Brain pericyte (primary cell): ENCODE measurements at regions not wholly inside any gene's neighbourhood (a gene's known extent, or its start where the extent isn't known, plus 50 kb on each side); places are given as distances from the start of the nearest gene placed in this dataset.
"Not testable (repeated sequence)": the region's sequence is repeated elsewhere in the genome, so short reads cannot be mapped to it uniquely, and the experiment has no call there.

Source experiments
- DNase-seq: peaks from one replicate; pipeline ENCODE4 v3.0.0-alpha.2; 2012; ENCODE audit warnings: low read depth, low spot score

- not testable (repeated sequence) for DNase-seq
These were observed 146.6 kb upstream of the GRK3 start for GRCh38 chr22:25417826-25418225.

- no peak for DNase-seq
These were observed 145.0 kb upstream of the GRK3 start for GRCh38 chr22:25419247-25420113.

- not testable (repeated sequence) for DNase-seq
These were observed 144.4 kb upstream of the GRK3 start for GRCh38 chr22:25420114-25420441.

- DNase-seq = no peak
These were observed 144.0 kb upstream of the GRK3 start for GRCh38 chr22:25420471-25420924.

GRCh38 chr22:25420925-25421904 is 143.3 kb upstream of the GRK3 start:
- no peak for DNase-seq

- DNase-seq = not testable (repeated sequence)
These were observed 137.8 kb upstream of the GRK3 start for GRCh38 chr22:25426530-25427308.

GRCh38 chr22:25431637-25432342 is 132.7 kb upstream of the GRK3 start:
- not testable (repeated sequence) for DNase-seq

- DNase-seq = not testable (repeated sequence)
These were observed 131.0 kb upstream of the GRK3 start for GRCh38 chr22:25433381-25433970.

- no peak for DNase-seq
These were observed 126.9 kb upstream of the GRK3 start for GRCh38 chr22:25437414-25438160.

- DNase-seq = no peak
These were observed 117.3 kb upstream of the GRK3 start for GRCh38 chr22:25447067-25447685.

GRCh38 chr22:25447686-25448434 is 116.6 kb upstream of the GRK3 start:
- peak; percentile 46 for DNase-seq

GRCh38 chr22:25448435-25449051 is 115.9 kb upstream of the GRK3 start:
- DNase-seq = no peak

- DNase-seq = no peak
These were observed 114.6 kb upstream of the GRK3 start for GRCh38 chr22:25449781-25450317.

GRCh38 chr22:25451480-25452114 is 112.9 kb upstream of the GRK3 start:
- no peak for DNase-seq

GRCh38 chr22:25452116-25452700 is 112.3 kb upstream of the GRK3 start:
- no peak for DNase-seq

- no peak for DNase-seq
These were observed 111.4 kb upstream of the GRK3 start for GRCh38 chr22:25453058-25453457.

- no peak for DNase-seq
These were observed 110.9 kb upstream of the GRK3 start for GRCh38 chr22:25453557-25453956.
